Body of pancreas (tissue), 4 donors: ENCODE measurements at regions not wholly inside any gene's neighbourhood (a gene's known extent, or its start where the extent isn't known, plus 50 kb on each side); places are given as distances from the start of the nearest gene placed in this dataset.

Experiments used
- ATAC-seq: fragments of 150-250 bp; one replicate; pipeline ENCODE4 v1.9.1; 2016
- DNase-seq, 4 donors: peaks; one replicate each; pipeline ENCODE4 v3.0.0-alpha.2; 2019
- H3K27ac ChIP-seq, 4 donors: fragments of 200-600 bp; sonication (generic); 1 replicate in 3 of 4; 2 replicates in 1 of 4; pipeline versions ENCODE4 v1.5.1 to v1.6.1; 2016 to 2019; ENCODE audit warnings: mild to moderate bottlenecking in 1 of 4, mixed read lengths in 1 of 4, moderate library complexity in 1 of 4
- H3K27me3 ChIP-seq, 2 donors: fragments of 200-600 bp; sonication (generic); one replicate each; pipeline ENCODE4 v1.6.0; 2016; ENCODE audit warnings: mild to moderate bottlenecking in 1 of 2
- H3K36me3 ChIP-seq, 2 donors: fragments of 200-600 bp; sonication (generic); replicated peaks in 1 of 2; 2 replicates each; pipeline ENCODE4 v1.5.1; 2016; ENCODE audit warnings: low read depth in 2 of 2; ENCODE audit not compliant: insufficient read depth in 1 of 2
- H3K4me1 ChIP-seq: fragments of 200-600 bp; sonication (generic); one replicate; pipeline ENCODE4 v1.6.0; 2016
- H3K4me3 ChIP-seq, 2 donors: fragments of 200-600 bp; sonication (generic); 1 replicate in 1 of 2; 2 replicates in 1 of 2; pipeline ENCODE4 v1.5.1; 2016 to 2019
- H3K9me3 ChIP-seq, 3 donors: fragments of 200-600 bp; sonication (generic); 1 replicate in 2 of 3; 2 replicates in 1 of 3; pipeline ENCODE4 v1.5.1; 2016
- CTCF ChIP-seq, 7 experiments: fragments of 450-650 bp in 4 of 7; fragments of 200-600 bp in 3 of 7; sonication (generic) in 3 of 7; IDR thresholded peaks; one replicate each; pipeline ENCODE4 v1.5.1; 2016 to 2019; ENCODE audit warnings: antibody characterized with exemption in 7 of 7
- POLR2A ChIP-seq, 3 donors: fragments of 450-650 bp; IDR thresholded peaks; one replicate each; pipeline ENCODE4 v1.6.1; 2016; ENCODE audit warnings: antibody characterized with exemption in 3 of 3, mild to moderate bottlenecking in 2 of 3
- WGBS, 2 donors: methylation state at CpG; one replicate each; pipeline ENCODE4 v1.1.5; 2017; 5-methylcytosine and 5-hydroxymethylcytosine counted together
- intact Hi-C: fragments of 100-400 bp; cut with DNase I; formaldehyde crosslinking; loops from one replicate; pipeline ENCODE4 v1.15.1; 2023

DNA sequence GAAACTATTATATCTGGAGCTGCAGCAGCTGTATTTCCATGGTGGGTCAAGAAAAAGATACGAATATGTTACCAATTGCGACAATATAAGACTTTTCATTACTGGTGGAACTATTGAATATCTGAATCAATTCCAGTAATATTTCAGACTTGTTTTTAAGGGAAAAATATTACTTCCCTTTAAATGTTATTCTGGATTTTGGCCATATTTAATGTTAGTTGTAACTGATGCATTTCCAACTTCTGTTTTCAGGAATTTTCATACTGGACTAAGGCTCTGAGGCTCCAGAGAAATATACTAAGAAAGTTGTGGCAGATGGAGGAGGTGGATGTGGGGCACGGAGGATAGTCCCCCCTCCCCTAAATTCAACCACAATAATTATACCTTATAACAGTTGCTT is 555.2 kb upstream of the SETBP1 start:
- Histone ChIP-seq H3K27me3 (no peaks in the 10 kb centered on the region), H3K4me1 (no peaks in the 10 kb centered on the region), H3K4me3 (no peak overlapping the region), H3K9me3 (no peaks in the 10 kb centered on the region), H3K36me3 (no peaks in the 10 kb centered on the region), H3K27ac (no peak overlapping the region)
- WGBS, 2 donors: 84 to 88% methylated on average over 3 of the region's 3 CpGs
- no peak for DNase-seq
- no peak for TF ChIP-seq POLR2A (IDR thresholded peaks at IDR 0.05)
- TF ChIP-seq CTCF (IDR thresholded peaks at IDR 0.05): no peak
- intact Hi-C loops: no loop called here
- ATAC-seq: no peak

DNA sequence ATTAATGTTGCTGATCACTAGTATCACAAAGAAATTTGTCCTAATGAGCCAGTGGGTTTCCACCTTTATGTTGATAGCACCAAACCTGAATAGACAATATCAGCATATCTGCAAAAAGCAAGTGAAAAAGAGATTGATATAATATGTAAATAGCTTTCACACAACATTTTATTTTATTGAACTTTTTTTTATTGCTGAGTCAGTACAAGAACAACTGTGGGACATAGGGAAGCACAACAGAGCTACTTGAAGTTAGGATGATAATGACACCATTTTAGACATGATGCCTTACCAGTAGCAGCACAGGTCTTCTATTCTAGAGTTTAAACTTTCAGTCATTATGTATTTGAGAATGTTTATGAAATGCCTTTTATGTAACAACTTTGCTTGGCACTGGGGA is 554.1 kb upstream of the SETBP1 start:
- intact Hi-C loops: no loop called here
- Histone ChIP-seq H3K36me3 (no peaks in the 10 kb centered on the region), H3K4me1 (no peaks in the 10 kb centered on the region), H3K27ac (no peak overlapping the region), H3K27me3 (no peaks in the 10 kb centered on the region), H3K4me3 (no peak overlapping the region), H3K9me3 (no peaks in the 10 kb centered on the region)
- TF ChIP-seq CTCF (IDR thresholded peaks at IDR 0.05): no peak
- no peak for ATAC-seq
- DNase-seq: no peak

DNA sequence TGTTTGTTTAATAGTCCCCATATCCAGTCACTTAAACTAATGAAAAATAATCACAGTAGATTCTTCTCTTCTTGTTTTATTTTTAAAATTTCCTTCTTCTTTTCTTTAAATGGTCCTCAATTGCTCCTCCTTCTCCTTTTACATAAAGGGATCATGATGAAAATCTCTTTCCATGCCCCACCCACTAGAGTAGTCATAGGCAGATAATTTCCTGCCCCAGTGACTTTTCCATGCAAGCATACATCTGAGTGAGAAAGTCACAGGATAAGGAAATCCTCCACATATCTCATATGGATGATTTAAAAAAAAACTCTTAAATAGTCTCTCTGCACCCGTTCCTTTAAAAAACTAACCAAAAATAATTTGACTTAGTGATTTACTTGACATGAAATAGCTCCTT is 552.3 kb upstream of the SETBP1 start:
- Histone ChIP-seq H3K27ac (no peak overlapping the region), H3K27me3 (no peaks in the 10 kb centered on the region), H3K4me1 (no peaks in the 10 kb centered on the region), H3K36me3 (no peaks in the 10 kb centered on the region), H3K9me3 (no peaks in the 10 kb centered on the region), H3K4me3 (no peak overlapping the region)
- DNase-seq (no peak), ATAC-seq (no peak)
- WGBS, 2 donors: 73 to 75% methylated on average over 1 of the region's 1 CpG
- TF ChIP-seq CTCF (IDR thresholded peaks at IDR 0.05) (no peak), POLR2A (IDR thresholded peaks at IDR 0.05) (no peak)
- intact Hi-C loops: no loop called here

- intact Hi-C loops: no loop called here
- TF ChIP-seq CTCF (IDR thresholded peaks at IDR 0.05): peak; percentile 43 to 66 (median 50)
- no peak for TF ChIP-seq POLR2A (IDR thresholded peaks at IDR 0.05)
- no peaks in the 10 kb centered on the region for H3K4me1 ChIP-seq
- peak; percentile 12 to 16 (median 14) for DNase-seq
- H3K27ac ChIP-seq: no peak overlapping the region
- WGBS, 2 donors: 44 to 52% methylated on average over 5 of the region's 5 CpGs
- no peaks in the 10 kb centered on the region for H3K9me3 ChIP-seq
- no peaks in the 10 kb centered on the region for H3K36me3 ChIP-seq
- no peaks in the 10 kb centered on the region for H3K27me3 ChIP-seq
- peak; percentile 35 for ATAC-seq
- no peak overlapping the region for H3K4me3 ChIP-seq
Measured at GRCh38 chr18:44130376-44130942, 550.2 kb upstream of the SETBP1 start.

- Histone ChIP-seq H3K9me3 (no peaks in the 10 kb centered on the region), H3K27me3 (no peaks in the 10 kb centered on the region), H3K27ac (no peak overlapping the region), H3K4me1 (no peaks in the 10 kb centered on the region), H3K36me3 (no peaks in the 10 kb centered on the region), H3K4me3 (no peak overlapping the region)
- intact Hi-C loops: no loop called here
- 48% methylated on average over 2 of the region's 2 CpGs for WGBS, 2 donors
- ATAC-seq (no peak), DNase-seq (no peak)
- TF ChIP-seq POLR2A (IDR thresholded peaks at IDR 0.05) (no peak), CTCF (IDR thresholded peaks at IDR 0.05) (no peak)
Measured at GRCh38 chr18:44133483-44133882, 547.2 kb upstream of the SETBP1 start.
